ENCODE measurements at regions not wholly inside any gene's neighbourhood (a gene's known extent, or its start where the extent isn't known, plus 50 kb on each side); places are given as distances from the start of the nearest gene placed in this dataset.

GRCh38 chrX:7514871-7515599, 327.9 kb upstream of the VCX start:
- DNase-seq: no peak
- no peak for TF ChIP-seq CTCF (IDR thresholded peaks at IDR 0.05)
- H3K27me3 Mint-ChIP-seq (ENCODE audit: low read depth, poor library complexity): no peaks in the 10 kb centered on the region
- H3K4me1 Mint-ChIP-seq: no peaks in the 10 kb centered on the region
- H3K9me3 Mint-ChIP-seq: no peaks in the 10 kb centered on the region
- H3K36me3 Mint-ChIP-seq (ENCODE audit: low read depth): no peaks in the 10 kb centered on the region
- H3K27ac Mint-ChIP-seq: no peak overlapping the region
- H3K4me3 Mint-ChIP-seq: no peak overlapping the region

GRCh38 chrX:7512845-7513244, 330.1 kb upstream of the VCX start:
- DNase-seq: no peak
- no peaks in the 10 kb centered on the region for H3K27me3 Mint-ChIP-seq (ENCODE audit: low read depth, poor library complexity)
- H3K4me1 Mint-ChIP-seq: no peaks in the 10 kb centered on the region
- H3K27ac Mint-ChIP-seq: no peak overlapping the region
- H3K9me3 Mint-ChIP-seq: no peaks in the 10 kb centered on the region
- TF ChIP-seq CTCF (IDR thresholded peaks at IDR 0.05): no peak
- no peaks in the 10 kb centered on the region for H3K36me3 Mint-ChIP-seq (ENCODE audit: low read depth)
- no peak overlapping the region for H3K4me3 Mint-ChIP-seq

- no peak overlapping the region for H3K27ac Mint-ChIP-seq
- H3K36me3 Mint-ChIP-seq (ENCODE audit: low read depth): no peaks in the 10 kb centered on the region
- H3K4me1 Mint-ChIP-seq: no peaks in the 10 kb centered on the region
- H3K9me3 Mint-ChIP-seq: no peaks in the 10 kb centered on the region
- no peak overlapping the region for H3K4me3 Mint-ChIP-seq
- TF ChIP-seq CTCF (IDR thresholded peaks at IDR 0.05): no peak
- no peak for DNase-seq
- H3K27me3 Mint-ChIP-seq (ENCODE audit: low read depth, poor library complexity): peaks cover 9% of the 10 kb centered on the region
Observed at GRCh38 chrX:7503251-7503650, 339.7 kb upstream of the VCX start.

GRCh38 chrX:7500386-7500785, 342.6 kb upstream of the VCX start:
- no peaks in the 10 kb centered on the region for H3K4me1 Mint-ChIP-seq
- H3K36me3 Mint-ChIP-seq (ENCODE audit: low read depth): no peaks in the 10 kb centered on the region
- H3K27me3 Mint-ChIP-seq (ENCODE audit: low read depth, poor library complexity): peaks cover 9% of the 10 kb centered on the region
- DNase-seq: no peak
- no peaks in the 10 kb centered on the region for H3K9me3 Mint-ChIP-seq
- H3K27ac Mint-ChIP-seq: no peak overlapping the region
- TF ChIP-seq CTCF (IDR thresholded peaks at IDR 0.05): no peak
- no peak overlapping the region for H3K4me3 Mint-ChIP-seq

GRCh38 chrX:7486505-7486904, 338.6 kb upstream of the PUDP start:
- no peaks in the 10 kb centered on the region for H3K36me3 Mint-ChIP-seq (ENCODE audit: low read depth)
- no peak overlapping the region for H3K27ac Mint-ChIP-seq
- H3K27me3 Mint-ChIP-seq (ENCODE audit: low read depth, poor library complexity): no peaks in the 10 kb centered on the region
- no peak for TF ChIP-seq CTCF (IDR thresholded peaks at IDR 0.05)
- H3K4me1 Mint-ChIP-seq: no peaks in the 10 kb centered on the region
- H3K9me3 Mint-ChIP-seq: peaks cover 8% of the 10 kb centered on the region
- no peak for DNase-seq
- H3K4me3 Mint-ChIP-seq: no peak overlapping the region

GRCh38 chrX:7485061-7485460, 337.1 kb upstream of the PUDP start:
- no peak for TF ChIP-seq CTCF (IDR thresholded peaks at IDR 0.05)
- Mint-ChIP-seq H3K27me3 (ENCODE audit: low read depth, poor library complexity) (no peaks in the 10 kb centered on the region), H3K36me3 (ENCODE audit: low read depth) (no peaks in the 10 kb centered on the region), H3K4me3 (no peak overlapping the region), H3K4me1 (no peaks in the 10 kb centered on the region), H3K27ac (no peak overlapping the region), H3K9me3 (peaks cover 8% of the 10 kb centered on the region)
- DNase-seq: no peak

Measured in nephron progenitor cell (in vitro differentiated cells).